COLO668 (cell line): ENCODE measurements at regions not wholly inside any gene's neighbourhood (a gene's known extent, or its start where the extent isn't known, plus 50 kb on each side); places are given as distances from the start of the nearest gene placed in this dataset.

ENCODE experiments used
- DNase-seq: peaks from one replicate; lab custom pipeline; 2025; ENCODE audit not compliant: unreplicated experiment; lab: John Stamatoyannopoulos, UW

DNA sequence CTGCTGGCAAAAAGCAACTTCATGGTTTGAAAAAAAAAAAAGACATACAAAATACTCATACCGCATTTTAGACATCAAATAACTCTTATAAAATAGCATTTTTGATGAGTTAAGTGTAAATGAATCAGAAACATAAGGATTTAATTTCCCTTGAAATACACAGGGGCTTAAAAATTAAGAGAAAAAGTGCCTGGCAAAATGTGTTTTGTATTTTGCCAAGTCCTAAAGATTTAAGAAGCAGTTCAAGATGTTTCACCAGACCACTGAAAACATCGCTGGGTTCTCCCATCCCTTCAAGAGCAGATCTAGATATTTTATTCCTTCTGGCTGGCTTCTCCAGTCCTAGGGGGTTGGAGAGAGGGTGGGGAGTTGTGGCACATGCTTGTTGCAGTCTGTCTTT lies 396.4 kb downstream of the INHBA start:
- no peak for DNase-seq

- DNase-seq: no peak
Measured at GRCh38 chr7:41305001-41305400, 397.9 kb downstream of the INHBA start.

GRCh38 chr7:41303709-41304108 lies 399.2 kb downstream of the INHBA start:
- no peak for DNase-seq

DNA sequence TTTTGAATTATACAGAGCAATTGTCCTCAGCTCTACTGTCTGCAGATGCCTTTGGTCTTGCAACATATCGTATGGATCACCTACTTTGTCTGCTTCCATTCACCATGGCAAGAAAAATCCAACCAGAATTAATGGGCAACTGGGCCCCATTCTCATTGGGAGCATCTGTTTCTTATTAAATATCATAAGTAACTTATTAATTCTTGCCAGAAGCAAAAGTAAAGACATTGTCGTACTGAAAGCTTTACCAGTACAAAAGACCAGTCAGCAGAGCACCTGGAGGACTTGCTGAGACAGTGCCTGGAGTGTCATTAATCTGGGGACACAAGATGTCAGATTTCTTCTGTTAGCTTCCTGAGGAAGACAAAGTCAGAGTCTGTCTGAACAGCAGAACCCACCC lies 404.5 kb downstream of the INHBA start:
- no peak for DNase-seq

DNA sequence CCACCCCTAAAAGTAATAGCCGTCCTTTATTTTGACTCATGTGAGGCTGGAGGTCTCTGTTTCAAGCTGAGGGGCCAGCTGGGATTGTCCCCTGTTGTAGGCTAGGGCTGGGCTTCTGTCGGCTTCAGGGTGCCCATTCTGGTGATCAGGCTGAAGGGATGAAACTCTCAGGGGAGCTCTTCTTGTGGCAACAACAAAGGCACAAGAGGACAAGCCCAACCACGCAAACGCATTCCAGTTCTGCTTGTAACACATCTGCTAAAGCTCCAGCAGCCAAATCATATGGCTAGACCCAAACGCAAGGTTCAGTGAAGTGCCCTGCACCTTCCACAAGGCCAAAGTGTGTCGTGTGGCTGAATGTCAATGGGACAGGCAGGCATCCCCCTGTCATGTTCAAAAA lies 405.7 kb downstream of the INHBA start:
- DNase-seq: no peak

GRCh38 chr7:41295455-41295815 lies 407.5 kb downstream of the INHBA start:
- no peak for DNase-seq

DNA sequence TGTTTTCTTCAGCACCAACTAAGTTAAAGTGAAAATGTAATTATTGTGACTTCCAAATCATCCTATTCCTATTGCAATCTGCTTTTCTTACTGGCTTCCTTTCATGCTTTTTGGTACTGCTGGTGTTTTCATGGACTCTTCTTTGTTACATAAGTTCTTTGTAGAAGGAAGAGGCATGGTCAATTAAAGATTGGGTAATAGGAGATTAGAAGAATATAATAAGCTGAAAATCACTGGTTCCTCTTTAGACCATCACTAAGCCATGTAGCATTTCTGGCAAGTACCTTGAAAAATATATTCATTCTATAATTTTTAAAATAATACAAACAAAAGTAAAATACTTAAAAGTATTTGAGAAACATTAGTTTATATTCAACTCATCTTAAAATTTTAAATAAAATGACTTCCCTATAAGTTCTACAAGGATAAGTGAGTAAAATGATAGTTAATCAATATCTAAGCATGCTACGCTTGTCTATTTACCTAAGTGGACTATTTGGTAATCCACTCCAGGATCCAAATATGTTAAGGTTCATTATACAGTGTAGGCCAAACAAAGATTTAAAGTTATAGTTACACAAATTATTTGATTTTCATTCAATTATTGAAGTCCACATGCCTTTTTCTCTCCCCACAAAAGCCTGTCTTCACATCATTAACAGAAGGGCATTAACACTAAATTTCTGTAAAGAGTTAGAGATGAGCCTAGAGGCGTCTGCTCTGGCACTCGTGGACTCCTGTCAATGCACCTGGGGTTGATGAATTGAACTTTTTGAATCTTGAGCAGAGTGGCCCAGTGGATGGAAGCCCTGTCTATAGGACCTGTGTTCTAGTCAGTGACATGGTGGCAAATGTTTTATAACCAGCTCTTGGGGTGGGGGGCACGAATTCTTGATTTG lies 408.1 kb downstream of the INHBA start:
- DNase-seq: no peak

DNA sequence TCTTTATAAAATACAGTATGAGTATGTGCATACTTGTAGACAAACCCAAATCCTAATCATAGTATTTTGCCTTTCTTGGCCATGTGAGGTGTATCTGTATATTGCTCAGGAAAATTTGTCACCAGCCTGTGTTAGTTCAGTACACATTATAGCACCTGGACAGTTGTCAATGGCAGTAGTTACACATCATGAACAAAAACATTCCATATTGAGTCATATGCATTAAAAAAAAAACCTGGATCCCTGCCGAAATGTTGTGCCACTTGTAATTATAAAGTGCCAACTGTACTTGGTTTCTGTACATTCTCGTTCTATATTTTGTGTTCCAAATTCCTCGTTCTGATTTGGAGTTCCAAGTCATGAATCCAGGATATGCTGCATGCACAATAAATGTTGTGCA lies 410.4 kb downstream of the INHBA start:
- DNase-seq: no peak

GRCh38 chr7:41287559-41288335 lies 415.1 kb downstream of the INHBA start:
- DNase-seq: no peak

DNA sequence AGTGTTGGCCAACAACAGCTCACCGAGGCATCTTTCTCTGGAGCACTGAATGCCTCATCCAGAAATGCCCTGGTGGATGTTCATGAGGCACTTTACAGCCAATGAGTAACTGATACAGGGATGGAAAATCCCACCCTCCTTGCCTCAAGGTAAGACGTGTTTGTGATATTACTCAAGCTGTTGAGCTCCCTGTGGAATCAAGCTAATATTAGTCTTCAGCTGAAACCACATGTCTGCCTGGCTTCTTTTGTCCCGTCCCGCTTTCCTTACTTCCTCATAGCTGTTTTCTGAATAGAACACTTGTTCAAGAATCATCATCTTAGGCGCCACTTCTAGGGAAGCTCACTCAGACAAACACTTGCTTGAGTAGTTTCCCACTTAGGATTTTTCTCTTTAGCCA lies 422.4 kb downstream of the INHBA start:
- no peak for DNase-seq

DNA sequence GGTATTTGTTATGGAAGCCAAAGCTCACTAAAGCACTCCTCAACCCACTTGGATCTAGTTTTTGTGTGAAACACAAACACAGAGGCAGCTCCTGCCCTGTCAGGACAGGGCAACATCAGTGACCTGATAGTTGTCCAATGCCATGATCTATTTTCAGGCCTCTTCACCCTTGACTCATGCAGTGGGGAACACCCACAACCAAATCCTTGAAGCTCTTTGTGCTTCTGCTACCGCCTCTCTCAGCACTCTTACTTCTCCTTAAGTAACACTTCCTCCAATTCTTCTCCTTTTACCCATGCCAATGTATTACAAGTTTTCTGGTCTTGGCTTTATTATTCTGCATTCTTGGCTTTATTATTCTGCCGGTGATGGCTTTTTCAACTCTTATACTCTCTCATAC lies 425.3 kb downstream of the INHBA start:
- no peak for DNase-seq

GRCh38 chr7:41275255-41275654 lies 427.6 kb downstream of the INHBA start:
- DNase-seq: no peak

DNA sequence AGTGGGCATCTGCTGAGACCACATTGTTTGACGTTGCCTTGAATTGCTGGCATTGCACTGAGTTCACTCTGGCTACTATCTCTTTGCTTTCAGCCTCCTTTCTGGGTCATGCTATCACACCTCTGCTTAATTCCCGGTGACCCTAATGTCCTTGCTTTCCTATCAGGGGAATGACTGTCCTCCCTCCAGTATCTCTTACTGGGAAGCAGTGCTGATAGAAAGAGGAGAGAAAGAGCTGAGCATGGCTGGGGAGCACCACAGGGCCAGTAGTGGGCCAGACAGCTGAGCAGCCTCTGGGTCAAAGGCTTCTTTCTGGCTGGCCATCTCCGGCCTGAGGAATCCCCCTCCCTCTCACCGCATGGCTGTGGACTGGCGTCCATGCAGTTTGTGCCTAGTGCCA lies 428.7 kb downstream of the INHBA start:
- no peak for DNase-seq

- no peak for DNase-seq
Measured at GRCh38 chr7:41272664-41273063, 430.2 kb downstream of the INHBA start.

DNA sequence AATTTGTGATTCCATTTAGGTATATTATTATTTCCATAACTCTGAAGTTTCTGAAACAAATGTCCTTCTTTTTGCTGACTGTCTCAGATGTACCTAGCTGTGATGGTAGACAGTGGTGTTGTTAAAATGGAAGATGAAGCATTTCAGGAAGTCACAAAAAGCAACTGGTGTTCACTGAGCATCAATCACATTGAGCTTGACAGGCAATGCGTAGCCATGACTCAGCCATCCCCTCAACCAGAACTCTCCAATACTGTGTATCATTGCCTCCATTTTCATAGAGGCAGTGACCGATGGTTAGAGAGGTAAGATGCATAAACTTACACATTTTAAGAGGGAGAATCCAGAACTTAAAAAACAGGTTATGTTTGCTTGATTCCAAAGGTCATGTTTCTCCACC lies 434.0 kb downstream of the INHBA start:
- no peak for DNase-seq

- no peak for DNase-seq
Measured at GRCh38 chr7:41261080-41261479, 441.8 kb downstream of the INHBA start.

GRCh38 chr7:41257660-41258059 lies 445.2 kb downstream of the INHBA start:
- DNase-seq: no peak

- DNase-seq: no peak
Measured at GRCh38 chr7:41256186-41256945, 446.5 kb downstream of the INHBA start.

DNA sequence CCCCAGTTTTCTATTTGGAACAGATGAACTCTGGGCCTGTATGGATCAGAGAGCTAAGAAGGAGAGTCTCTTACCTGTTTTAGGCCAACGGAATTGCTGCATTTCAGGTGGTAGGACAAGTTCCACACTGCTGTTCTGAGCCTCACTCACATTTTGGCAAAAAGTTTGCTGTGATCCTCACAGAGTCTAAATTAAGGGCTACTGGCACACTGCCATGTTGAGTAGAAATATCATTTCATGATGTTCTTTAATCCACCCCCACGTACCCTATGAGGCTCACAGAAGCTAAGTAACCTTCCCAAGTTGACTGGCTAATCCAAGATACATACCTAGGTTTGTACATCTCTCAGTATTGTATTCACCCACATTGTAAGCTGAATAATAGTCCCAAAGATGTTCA lies 447.2 kb downstream of the INHBA start:
- no peak for DNase-seq

DNA sequence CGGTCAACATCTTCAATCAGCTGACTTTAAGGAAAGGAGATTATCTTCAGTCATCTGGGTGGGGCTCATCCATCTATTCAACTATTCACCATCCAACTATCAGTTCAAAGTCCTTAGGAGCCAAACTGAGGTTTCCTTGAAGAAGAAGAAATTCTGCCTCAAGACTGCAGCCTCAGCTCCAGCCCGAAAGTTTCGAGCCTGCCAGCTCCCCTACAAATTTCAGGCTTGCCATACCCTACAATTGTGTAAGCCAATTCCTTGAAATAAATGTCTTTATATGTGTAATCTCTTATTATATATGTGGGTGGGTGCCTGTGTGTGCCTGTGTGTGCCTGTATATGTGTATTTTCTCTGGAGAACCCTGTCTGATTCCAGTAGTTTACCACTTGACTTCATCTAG lies 447.8 kb downstream of the INHBA start:
- no peak for DNase-seq

DNA sequence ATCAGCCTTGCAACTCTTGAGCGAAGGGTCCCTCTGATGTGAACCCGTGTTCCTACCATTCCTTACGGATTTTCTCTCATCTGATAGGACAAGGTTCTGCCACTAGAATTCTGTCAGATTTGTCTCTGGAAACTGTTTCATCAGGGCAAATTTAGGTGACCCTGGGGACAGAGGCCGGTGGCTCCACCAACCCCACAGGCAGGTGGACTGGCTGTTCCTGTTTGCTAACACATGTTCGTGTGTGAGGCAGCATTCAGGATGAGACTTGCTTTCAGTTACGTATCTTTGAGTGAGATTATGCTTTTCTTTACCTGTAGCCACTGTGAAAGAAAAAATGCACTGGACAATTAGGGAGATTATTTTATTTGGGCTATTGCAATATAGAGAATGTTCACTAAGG lies 449.9 kb downstream of the INHBA start:
- no peak for DNase-seq

- DNase-seq: no peak
Measured at GRCh38 chr7:41252551-41252950, 450.3 kb downstream of the INHBA start.
